SU-DHL-6 (cell line): ENCODE measurements at regions not wholly inside any gene's neighbourhood (a gene's known extent, or its start where the extent isn't known, plus 50 kb on each side); places are given as distances from the start of the nearest gene placed in this dataset.

Experiments
- EZH2phosphoT487 ChIP-seq: fragments of 200-600 bp; sonication (generic), shearing (Covaris generic); conservative IDR thresholded peaks from 2 replicates; pipeline ENCODE4 v1.6.1; 2018; ENCODE audit warnings: mild to moderate bottlenecking, antibody characterized with exemption, low read length, moderate library complexity, mixed read lengths
- TF ChIP-seq, protein P1 (sequence below): fragments of 200-600 bp; sonication (generic); IDR thresholded peaks from one replicate; pipeline ENCODE4 v1.5.1; 2017; ENCODE audit warnings: antibody characterized with exemption, mild to moderate bottlenecking, low read length, moderate library complexity; ENCODE audit not compliant: insufficient read depth, poor library complexity, severe bottlenecking

DNA sequence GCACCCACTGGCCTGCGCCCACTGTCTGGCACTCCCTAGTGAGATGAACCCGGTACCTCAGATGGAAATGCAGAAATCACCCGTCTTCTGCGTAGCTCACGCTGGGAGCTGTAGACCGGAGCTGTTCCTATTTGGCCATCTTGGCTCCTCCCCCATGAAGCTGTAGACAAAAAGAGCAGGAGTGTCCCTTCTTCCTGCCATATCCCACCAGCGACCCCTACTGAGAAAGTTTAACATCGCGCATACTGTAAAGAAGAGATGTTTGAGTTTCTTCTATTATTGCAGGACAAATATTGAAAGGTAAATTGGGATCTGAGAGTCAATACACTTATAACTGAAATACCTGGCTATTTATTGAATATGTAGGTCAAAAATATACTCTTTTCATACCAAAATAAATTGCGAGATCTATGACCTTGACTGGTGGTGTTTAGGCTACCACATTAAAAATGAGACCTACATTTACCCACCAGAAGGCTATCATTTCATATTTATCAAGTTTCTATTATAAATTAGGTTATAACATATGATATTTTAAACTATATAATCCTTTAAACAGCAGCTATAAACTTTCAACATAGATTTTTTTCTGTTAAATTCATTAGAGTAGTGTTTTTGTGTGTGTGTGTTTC lies 586.3 kb downstream of the HTR1B start:
- TF ChIP-seq, protein P1, sequence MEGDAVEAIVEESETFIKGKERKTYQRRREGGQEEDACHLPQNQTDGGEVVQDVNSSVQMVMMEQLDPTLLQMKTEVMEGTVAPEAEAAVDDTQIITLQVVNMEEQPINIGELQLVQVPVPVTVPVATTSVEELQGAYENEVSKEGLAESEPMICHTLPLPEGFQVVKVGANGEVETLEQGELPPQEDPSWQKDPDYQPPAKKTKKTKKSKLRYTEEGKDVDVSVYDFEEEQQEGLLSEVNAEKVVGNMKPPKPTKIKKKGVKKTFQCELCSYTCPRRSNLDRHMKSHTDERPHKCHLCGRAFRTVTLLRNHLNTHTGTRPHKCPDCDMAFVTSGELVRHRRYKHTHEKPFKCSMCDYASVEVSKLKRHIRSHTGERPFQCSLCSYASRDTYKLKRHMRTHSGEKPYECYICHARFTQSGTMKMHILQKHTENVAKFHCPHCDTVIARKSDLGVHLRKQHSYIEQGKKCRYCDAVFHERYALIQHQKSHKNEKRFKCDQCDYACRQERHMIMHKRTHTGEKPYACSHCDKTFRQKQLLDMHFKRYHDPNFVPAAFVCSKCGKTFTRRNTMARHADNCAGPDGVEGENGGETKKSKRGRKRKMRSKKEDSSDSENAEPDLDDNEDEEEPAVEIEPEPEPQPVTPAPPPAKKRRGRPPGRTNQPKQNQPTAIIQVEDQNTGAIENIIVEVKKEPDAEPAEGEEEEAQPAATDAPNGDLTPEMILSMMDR = no peak
- TF ChIP-seq EZH2phosphoT487 = no peak
